Kidney capillary endothelial cell (primary cell): ENCODE measurements at regions not wholly inside any gene's neighbourhood (a gene's known extent, or its start where the extent isn't known, plus 50 kb on each side); places are given as distances from the start of the nearest gene placed in this dataset.
"Not testable (repeated sequence)": the region's sequence is repeated elsewhere in the genome, so short reads cannot be mapped to it uniquely, and the experiment has no call there.

Source experiments
- DNase-seq: peaks from one replicate; pipeline ENCODE4 v3.0.0-alpha.2; 2018; ENCODE audit warnings: low spot score

GRCh38 chr3:187536185-187536584, 134.0 kb downstream of the SST start:
- no peak for DNase-seq

GRCh38 chr3:187533797-187534196, 136.4 kb downstream of the SST start:
- DNase-seq: no peak

DNA sequence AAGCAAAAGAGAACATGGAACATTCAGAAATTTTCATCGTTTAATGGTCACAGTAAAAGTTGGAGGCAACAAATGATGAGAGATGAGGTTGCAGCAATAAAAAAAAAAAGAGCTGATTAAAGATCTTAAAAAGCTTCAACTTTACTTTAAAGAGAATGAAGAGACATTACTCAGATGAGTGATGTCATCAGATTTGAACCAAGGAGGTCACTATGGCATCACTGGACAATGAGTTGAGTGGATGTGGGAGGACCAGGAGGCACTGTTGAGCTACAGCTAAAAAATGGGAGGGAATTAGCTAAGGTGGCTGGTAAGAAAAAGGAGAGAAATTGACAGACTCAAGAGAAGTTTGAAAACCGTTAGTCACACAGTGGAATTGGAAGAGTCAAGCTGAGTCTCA, 138.4 kb downstream of the SST start:
- no peak for DNase-seq

- no peak for DNase-seq
These were observed 147.3 kb downstream of the SST start for GRCh38 chr3:187522890-187523289.

GRCh38 chr3:187522293-187522692, 147.9 kb downstream of the SST start:
- no peak for DNase-seq

DNA sequence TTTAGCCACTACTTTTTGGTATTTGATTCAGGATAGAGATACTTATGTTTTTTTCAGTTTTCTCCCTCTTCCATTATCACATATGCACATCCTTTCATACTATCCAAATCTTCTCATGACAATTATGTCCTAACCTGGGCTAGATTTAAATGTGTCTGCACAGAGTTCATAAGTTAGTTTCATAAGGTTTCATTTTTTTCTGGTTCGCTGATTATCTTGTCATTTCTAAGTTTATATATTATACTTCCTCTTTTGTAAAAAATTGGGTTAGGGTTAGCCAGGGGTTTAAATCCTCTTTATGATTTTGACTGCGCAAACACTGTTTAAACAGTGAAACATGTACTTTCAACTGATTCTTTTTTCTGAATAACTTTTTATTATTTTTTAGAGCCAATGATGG, 148.6 kb downstream of the SST start:
- DNase-seq: no peak

DNA sequence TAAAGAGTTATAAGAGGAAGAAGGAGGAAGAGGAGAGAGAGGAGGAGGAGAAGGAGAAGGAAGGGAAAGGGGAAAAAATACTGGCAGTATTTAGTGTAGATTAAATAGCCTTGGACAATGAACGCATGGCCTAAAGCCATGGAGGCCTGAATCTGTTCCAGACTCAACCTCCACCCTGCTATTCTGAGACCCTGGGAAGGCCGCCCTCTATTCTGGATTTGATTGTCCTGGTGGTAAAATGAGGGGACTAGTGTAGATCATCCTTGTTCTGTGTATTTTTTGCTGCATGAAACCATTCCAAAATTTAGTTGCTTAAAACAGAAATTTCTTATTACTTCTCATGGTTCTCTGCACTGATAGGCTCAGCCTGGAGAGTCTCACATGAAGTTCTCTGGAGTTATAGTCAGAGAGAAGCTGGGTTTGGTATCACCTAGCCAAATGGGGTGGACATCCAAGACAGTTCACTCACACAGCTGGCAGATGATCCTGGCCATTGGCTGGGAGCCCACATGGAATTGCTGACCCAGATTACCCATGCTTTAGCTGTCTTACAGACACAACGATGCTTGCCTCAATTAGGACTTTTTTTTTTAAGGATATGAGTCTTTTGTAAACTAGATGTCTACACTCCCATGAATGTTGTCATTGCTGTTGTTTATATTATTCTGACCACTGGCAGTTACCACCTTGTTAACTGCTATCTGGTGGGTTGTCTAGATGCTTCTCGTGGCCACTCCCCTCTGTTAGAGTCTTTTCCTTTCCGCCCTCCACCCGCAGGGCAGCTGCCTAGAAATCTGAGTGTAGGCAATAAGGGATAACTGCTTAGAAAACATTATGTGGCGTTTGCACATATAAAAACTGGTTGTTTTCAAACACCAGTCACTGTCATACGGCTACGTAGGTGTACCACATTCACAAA, 149.9 kb downstream of the SST start:
- DNase-seq: no peak

GRCh38 chr3:187519428-187519890, 150.7 kb downstream of the SST start:
- DNase-seq: no peak

GRCh38 chr3:187518616-187519015, 150.4 kb downstream of the RTP4 start:
- DNase-seq: no peak

DNA sequence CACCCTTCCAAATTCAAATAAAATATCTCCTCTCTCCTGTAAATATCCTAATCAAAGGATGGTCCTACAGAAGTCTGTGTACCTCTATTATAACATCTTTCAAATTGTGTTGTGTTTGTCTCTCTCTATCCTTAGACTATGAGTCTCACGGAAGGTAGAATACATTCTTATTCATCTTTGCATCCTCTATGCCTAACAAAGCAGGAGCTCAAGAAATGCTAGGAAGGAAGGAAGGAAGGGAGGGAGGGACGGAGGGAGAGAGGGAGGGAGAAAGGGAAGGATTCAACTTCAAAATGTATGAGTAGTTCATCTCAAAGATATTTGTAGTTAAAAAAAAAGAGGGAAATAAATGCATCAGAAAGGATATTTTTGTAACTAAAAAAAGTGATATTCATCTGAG, 150.0 kb downstream of the RTP4 start:
- no peak for DNase-seq

DNA sequence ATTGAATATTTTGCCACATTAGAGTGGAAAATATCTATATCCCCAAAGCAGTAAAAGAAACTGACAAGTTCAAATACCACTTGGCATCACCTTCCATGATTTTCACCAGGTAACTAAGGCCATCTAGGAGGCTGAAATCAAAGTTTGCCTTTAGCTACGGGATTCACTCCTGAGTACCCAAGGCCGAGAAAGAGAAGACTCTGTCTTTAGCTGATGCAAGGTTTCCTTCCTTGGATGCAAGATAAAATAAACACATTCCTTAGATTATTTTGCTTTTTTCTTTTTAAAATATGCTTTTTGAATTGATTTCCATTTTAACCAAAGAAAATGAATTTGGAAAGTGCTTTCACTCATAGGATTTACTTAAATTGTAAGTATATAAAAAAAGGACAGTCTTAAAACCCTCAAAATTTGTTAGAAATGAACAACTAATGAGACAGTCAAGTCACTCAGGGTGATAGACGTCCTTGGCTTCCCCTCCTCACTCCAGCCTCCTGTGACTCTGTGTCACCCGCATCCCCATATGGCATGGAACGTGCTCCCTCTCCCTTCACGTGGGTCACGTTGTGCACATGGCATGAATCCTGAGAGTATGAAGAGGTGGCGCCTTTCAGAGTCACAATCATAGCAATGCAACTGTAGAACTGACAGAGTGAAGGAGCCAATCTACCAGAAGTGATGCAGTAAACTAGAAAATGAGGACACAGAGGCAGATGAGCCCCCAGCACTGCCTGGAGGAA, 148.4 kb downstream of the RTP4 start:
- DNase-seq: no peak

DNA sequence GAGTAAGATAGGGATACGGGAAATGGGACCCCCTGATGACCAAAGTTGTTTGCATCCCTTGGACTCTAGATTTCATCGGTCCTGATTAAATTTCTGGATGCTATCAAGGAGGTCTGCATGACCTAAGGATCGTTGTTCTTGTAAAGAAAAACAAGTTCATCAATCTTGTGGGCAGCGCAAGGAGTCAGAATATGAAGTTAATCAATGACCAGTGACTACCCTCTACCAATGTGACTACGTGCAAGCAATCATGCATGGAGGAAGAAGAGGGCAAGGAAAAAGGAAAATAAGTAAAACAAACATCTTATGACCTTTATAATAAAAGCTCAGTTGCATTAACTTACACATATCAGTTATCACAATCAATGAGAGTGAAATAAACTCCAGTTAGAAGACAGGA, 139.7 kb downstream of the RTP4 start:
- DNase-seq: no peak

DNA sequence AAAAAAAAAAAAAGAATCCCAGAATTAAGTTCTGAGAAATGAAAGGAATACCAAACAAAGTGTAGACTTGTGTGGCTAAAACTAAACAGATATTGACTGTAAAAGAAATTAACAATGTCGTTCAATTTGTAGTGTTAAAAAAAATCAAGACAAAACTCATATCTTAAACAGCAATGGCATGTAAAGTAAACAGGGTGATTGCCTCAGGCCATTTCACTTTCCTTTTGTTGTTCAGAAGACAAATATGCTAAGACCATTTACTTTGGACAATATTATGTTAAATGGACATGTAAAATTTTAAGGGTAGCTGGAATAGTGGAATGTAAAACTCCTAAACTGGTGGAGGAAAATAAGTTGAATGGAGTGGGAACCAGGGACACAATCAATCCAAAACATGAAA, 139.1 kb downstream of the RTP4 start:
- DNase-seq: no peak

DNA sequence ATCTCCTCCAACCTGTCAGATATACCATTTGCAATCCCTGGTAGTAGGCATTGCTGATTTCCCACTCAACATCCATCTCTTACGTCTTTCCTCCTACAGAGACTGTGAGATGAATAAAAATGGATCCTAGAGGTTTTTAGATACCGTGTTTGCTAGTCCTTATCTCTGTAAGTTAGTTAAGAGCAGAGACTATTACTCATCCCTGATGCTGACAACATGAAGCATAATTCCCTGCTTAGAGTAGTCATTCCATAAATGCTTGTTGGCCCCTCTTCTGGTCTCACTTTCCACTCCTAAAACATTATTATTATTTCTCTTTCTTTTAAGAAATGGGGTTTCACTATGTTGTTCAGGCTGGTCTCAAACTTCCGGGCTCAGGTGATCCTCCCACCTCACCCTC, 136.2 kb downstream of the RTP4 start:
- no peak for DNase-seq

DNA sequence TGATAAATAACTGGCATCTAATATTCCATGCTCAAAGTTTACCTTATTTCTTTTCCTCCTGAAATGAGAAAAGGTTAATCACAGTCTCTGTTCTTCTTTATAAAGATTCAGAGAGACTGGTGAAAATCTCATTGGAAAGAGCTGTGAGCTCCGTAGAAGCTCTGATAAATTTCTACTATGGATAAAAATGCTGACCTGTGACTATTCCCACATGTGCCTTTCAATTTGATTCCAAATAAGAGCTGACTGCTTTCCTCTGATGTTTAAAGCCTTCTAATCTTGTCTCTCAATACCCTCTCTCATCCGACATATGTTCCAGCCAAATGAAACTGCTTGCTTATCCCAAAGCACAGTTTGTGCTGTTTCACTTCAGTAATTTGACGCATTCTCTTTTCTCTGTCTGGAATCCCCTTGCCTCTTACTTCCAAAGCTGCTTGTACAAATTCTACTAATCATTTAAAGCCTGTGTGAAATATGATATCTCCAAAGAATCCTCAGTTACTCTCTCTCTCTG, 130.1 kb downstream of the RTP4 start:
- no peak for DNase-seq

DNA sequence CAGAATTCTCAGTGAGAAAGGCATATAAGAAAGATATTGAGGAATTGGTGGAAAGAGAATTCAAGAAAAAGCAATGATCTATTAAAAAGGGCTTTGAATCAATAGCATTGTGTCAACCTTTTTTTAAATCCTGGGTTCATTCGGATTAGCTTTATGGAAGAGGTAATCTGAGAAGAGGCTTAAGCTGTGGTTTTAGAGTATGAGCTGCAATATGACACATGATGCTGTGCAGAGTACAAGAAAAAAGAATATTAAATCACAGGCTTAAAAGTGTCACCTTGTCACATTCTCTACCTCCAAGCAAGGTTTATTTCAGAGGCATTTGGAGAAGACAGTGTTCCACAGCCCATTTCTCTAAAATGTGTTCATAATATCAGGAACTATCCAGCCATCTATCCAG, 128.9 kb downstream of the RTP4 start:
- DNase-seq: no peak

- not testable (repeated sequence) for DNase-seq
These were observed 125.9 kb downstream of the RTP4 start for GRCh38 chr3:187494056-187494455.

DNA sequence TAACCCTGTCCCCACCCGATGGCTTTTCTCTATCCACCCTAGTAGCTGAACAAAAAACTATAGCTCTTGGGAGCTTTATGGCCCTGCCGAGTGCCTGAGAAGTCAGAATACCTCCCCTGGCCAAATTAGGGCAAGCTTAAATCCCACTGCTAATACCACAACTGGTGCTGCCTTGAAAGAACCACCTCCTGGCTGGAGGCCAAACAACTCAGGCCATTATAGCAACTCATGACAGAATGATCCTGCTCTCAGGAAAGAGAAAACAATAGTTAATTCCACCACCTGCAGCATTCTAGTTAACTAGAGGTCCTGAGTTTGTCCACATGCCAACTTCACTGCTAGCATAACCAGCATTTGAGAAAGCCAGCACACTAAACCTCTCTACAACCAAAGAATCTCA, 123.2 kb downstream of the RTP4 start:
- DNase-seq: no peak

- no peak for DNase-seq
These were observed 122.2 kb downstream of the RTP4 start for GRCh38 chr3:187490366-187490765.

GRCh38 chr3:187484547-187485295, 116.5 kb downstream of the RTP4 start:
- no peak for DNase-seq

DNA sequence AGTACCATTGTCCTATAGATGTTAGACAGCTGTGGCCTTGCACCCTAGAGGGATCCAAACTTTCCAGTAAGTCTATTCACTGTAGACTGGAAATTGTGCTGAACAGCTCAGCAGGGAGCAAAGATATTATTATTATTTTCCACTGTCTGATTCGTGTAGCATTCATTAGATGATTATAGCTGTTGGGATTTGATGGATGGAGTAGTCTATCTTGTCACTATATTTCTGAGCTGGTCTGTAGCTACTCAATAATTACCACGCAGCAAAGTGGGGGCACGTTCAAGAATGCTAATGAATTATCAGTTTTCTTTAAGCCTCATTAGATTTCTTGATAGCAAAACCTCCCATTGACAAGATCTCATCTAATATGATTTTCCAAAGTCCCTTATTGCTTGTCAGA, 113.2 kb downstream of the RTP4 start:
- no peak for DNase-seq

- not testable (repeated sequence) for DNase-seq
These were observed 107.4 kb downstream of the RTP4 start for GRCh38 chr3:187475613-187476012.
